Breast epithelium (tissue), 3 donors: ENCODE measurements at regions not wholly inside any gene's neighbourhood (a gene's known extent, or its start where the extent isn't known, plus 50 kb on each side); places are given as distances from the start of the nearest gene placed in this dataset.

ENCODE experiments used
- CTCF ChIP-seq, 3 donors: fragments of 450-650 bp; IDR thresholded peaks; one replicate each; pipeline ENCODE4 v1.5.1; 2016 to 2017; ENCODE audit warnings: antibody characterized with exemption in 3 of 3, mild to moderate bottlenecking in 3 of 3, moderate library complexity in 3 of 3
- POLR2AphosphoS5 ChIP-seq, 3 donors: sonication (generic); formaldehyde crosslinking; IDR thresholded peaks; one replicate each; pipeline ENCODE4 v1.6.1; 2017; ENCODE audit warnings: antibody characterized with exemption in 3 of 3

- TF ChIP-seq POLR2AphosphoS5 (IDR thresholded peaks at IDR 0.05) (no peak), CTCF (IDR thresholded peaks at IDR 0.05) (no peak)
Measured at GRCh38 chr4:152038238-152038637, 277.4 kb upstream of the GATB start.
